ENCODE measurements at regions not wholly inside any gene's neighbourhood (a gene's known extent, or its start where the extent isn't known, plus 50 kb on each side); places are given as distances from the start of the nearest gene placed in this dataset.

DNA sequence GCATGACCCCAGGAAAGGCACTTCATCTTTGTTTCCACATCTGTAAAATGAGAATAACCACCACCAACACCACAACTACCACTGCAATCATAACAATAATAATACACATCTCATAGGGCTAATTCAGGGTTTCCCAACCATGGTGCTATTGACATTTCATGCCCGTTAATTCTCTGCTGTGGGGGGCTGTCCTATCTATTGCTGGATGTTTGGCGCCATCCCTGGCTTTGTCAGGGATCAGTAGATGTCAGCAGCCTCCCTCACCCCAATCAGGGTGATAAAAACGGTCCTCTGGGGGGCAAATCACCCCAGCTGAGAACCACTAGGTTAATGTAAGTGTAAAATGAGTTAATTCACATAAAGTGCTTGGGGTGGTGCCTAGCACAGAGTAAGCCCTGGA is 145.8 kb downstream of the EMX2 start:
- TF ChIP-seq, protein P1, sequence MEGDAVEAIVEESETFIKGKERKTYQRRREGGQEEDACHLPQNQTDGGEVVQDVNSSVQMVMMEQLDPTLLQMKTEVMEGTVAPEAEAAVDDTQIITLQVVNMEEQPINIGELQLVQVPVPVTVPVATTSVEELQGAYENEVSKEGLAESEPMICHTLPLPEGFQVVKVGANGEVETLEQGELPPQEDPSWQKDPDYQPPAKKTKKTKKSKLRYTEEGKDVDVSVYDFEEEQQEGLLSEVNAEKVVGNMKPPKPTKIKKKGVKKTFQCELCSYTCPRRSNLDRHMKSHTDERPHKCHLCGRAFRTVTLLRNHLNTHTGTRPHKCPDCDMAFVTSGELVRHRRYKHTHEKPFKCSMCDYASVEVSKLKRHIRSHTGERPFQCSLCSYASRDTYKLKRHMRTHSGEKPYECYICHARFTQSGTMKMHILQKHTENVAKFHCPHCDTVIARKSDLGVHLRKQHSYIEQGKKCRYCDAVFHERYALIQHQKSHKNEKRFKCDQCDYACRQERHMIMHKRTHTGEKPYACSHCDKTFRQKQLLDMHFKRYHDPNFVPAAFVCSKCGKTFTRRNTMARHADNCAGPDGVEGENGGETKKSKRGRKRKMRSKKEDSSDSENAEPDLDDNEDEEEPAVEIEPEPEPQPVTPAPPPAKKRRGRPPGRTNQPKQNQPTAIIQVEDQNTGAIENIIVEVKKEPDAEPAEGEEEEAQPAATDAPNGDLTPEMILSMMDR (IDR thresholded peaks at IDR 0.05): no peak
- TF ChIP-seq MAZ (IDR thresholded peaks at IDR 0.05; ENCODE audit: borderline replicate concordance, low read depth, low read length): no peak
- TF ChIP-seq, protein P2, sequence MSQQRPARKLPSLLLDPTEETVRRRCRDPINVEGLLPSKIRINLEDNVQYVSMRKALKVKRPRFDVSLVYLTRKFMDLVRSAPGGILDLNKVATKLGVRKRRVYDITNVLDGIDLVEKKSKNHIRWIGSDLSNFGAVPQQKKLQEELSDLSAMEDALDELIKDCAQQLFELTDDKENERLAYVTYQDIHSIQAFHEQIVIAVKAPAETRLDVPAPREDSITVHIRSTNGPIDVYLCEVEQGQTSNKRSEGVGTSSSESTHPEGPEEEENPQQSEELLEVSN (IDR thresholded peaks at IDR 0.05; ENCODE audit: borderline replicate concordance, low read depth): no peak
- TF ChIP-seq, protein P3, sequence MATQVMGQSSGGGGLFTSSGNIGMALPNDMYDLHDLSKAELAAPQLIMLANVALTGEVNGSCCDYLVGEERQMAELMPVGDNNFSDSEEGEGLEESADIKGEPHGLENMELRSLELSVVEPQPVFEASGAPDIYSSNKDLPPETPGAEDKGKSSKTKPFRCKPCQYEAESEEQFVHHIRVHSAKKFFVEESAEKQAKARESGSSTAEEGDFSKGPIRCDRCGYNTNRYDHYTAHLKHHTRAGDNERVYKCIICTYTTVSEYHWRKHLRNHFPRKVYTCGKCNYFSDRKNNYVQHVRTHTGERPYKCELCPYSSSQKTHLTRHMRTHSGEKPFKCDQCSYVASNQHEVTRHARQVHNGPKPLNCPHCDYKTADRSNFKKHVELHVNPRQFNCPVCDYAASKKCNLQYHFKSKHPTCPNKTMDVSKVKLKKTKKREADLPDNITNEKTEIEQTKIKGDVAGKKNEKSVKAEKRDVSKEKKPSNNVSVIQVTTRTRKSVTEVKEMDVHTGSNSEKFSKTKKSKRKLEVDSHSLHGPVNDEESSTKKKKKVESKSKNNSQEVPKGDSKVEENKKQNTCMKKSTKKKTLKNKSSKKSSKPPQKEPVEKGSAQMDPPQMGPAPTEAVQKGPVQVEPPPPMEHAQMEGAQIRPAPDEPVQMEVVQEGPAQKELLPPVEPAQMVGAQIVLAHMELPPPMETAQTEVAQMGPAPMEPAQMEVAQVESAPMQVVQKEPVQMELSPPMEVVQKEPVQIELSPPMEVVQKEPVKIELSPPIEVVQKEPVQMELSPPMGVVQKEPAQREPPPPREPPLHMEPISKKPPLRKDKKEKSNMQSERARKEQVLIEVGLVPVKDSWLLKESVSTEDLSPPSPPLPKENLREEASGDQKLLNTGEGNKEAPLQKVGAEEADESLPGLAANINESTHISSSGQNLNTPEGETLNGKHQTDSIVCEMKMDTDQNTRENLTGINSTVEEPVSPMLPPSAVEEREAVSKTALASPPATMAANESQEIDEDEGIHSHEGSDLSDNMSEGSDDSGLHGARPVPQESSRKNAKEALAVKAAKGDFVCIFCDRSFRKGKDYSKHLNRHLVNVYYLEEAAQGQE (IDR thresholded peaks at IDR 0.05): no peak

Data from A549 (cell line).